KBM-7 (cell line): ENCODE measurements at regions not wholly inside any gene's neighbourhood (a gene's known extent, or its start where the extent isn't known, plus 50 kb on each side); places are given as distances from the start of the nearest gene placed in this dataset.

Experiments used
- DNase-seq: peaks from one replicate; pipeline ENCODE4 v3.0.0-alpha.2; 2015
- in situ Hi-C: fragments of 300-500 bp; cut with MboI; formaldehyde crosslinking; loops from 2 replicates; pipeline ENCODE4 v1.14.3; 2020; ENCODE audit warnings: low sequenced_read_pairs, low pct_unique_long_range_greater_than_20kb, mixed read lengths

- peak; percentile 3 for DNase-seq
These were observed 194.7 kb upstream of the VCX3A start for GRCh38 chrX:6729626-6730025.

GRCh38 chrX:6718766-6719165, 183.8 kb upstream of the VCX3A start:
- in situ Hi-C loops = no loop called here
- no peak for DNase-seq

More at GRCh38 chrX:6729626-6730025, 194.7 kb upstream of the VCX3A start:
- in situ Hi-C loops = no loop called here

GRCh38 chrX:6708676-6709380, 173.9 kb upstream of the VCX3A start:
- no peak for DNase-seq
- in situ Hi-C loops = no loop called here

- in situ Hi-C loops = no loop called here
- DNase-seq = no peak
These were observed 173.1 kb upstream of the VCX3A start for GRCh38 chrX:6708041-6708440.

DNA sequence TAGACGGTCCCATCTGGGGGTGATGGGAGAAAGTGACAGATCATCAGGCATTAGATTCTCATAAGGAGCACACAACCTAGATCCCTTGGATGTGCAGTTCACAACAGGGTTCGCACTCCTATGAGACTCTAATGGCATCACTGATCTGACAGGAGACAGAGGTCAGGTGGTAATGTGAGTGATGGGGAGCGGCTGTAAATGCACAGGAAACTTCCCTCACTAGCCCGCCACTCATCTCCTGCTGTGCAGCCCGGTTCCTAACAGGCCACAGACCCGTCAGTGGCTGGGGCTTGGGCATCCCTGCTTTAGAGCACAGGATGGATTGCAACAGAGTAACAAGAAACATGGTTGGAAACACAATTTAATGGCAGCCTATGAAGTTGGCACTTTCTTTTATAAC, 172.6 kb upstream of the VCX3A start:
- DNase-seq = no peak
- in situ Hi-C loops = no loop called here

DNA sequence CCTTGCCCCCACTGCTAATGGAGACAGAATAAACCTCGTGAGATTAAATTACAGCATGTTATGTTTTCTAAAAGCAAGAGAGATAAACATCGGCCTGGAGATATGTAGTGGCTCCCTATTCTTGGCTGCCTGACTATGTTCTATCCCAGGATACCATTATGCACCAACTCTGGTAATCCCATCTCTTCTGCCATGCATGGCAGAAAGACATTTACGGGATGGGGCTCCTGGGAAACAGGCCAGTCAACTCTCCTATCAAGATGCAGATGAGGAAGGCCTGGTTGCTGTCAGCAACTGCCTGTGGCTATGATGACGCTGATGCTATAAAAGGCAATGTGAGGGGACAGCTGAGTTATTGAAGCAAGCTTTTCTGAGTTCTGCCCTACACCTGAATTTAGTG, 166.2 kb upstream of the VCX3A start:
- in situ Hi-C loops = no loop called here
- DNase-seq = no peak

DNA sequence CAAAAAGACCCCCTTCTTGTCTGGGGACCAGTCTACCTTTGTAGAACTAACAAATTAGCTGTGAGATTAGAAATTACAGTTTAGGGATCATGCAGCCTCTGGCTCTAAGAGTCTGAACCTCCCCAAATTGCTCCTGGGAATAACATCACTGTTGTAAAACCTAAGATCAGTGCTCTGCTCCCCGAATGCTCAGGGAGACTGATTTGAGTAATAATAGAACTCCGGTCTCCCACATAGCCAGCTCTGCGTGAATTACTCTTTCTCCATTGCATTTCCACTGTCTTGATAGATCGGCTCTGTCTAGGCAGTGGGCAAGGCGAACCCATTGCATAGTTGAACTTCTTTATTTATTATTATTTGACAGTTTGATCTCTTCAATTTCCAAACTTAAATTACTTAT, 160.8 kb upstream of the VCX3A start:
- in situ Hi-C loops = no loop called here

DNA sequence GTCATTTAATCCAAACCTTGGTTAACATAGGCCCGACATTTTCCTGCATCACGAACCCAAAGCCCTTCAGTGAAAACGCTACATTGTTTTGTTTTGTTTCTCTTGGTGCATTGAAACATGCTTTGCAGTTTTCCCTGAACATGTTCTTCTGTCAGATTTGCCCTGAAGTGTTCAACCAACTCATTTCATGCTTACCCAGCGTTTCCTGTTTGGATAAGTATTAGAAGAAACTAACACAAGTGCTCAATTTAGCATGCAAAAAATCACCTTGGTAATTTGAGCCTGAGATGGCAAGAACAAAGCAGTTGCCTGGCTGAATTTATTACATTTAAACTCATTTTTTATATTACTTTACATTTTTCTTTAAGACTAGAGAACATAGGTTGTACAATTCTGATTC, 160.1 kb upstream of the VCX3A start:
- DNase-seq = no peak
- in situ Hi-C loops = no loop called here

More for the DNA sequence above, 160.8 kb upstream of the VCX3A start:
- DNase-seq = no peak

DNA sequence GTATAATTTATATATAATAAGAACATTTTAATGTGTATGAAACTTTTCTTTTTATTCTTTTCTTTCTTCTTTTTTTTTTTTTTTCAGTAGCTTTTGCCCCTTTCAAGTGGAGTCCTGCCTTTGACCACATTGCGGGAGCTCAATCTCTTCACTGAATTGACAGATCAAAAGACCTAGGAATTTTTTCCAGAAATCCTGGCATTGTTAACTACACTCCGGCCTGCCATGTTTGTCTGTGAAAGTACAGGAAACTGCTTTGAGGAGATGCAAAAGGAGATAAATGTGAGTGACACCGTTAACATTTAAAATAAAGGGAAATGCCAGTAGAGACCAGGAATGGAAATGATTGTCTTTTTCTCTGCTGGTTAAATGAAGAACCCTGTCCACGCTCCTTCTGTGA, 159.3 kb upstream of the VCX3A start:
- in situ Hi-C loops = no loop called here
- no peak for DNase-seq

GRCh38 chrX:6693051-6693450, 158.1 kb upstream of the VCX3A start:
- in situ Hi-C loops = no loop called here
- no peak for DNase-seq

DNA sequence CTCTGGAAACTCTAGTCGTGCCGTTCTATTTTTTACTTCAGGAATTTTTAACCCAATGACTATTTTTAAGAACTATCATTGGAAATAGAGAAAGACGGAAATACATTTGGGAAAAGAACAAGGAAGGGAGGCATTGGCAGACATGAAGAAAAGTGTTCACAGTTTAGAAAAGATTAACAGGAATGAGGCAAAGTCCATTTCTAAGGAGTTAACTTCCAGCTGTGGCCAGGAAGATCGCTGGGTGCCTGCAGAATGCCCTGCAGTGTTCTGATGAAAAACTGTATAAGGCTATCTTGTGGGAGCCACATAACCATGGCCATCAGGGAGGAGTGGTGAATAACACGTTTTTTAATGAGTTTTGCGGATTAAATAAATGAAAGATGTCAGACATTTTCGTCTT, 150.6 kb upstream of the VCX3A start:
- no peak for DNase-seq
- in situ Hi-C loops = no loop called here

- DNase-seq = no peak
- in situ Hi-C loops = no loop called here
These were observed 148.4 kb upstream of the VCX3A start for GRCh38 chrX:6683353-6683752.

GRCh38 chrX:6681521-6682145, 146.7 kb upstream of the VCX3A start:
- in situ Hi-C loops = no loop called here
- DNase-seq = no peak

- in situ Hi-C loops = no loop called here
These were observed 145.1 kb upstream of the VCX3A start for GRCh38 chrX:6679988-6680387.

DNA sequence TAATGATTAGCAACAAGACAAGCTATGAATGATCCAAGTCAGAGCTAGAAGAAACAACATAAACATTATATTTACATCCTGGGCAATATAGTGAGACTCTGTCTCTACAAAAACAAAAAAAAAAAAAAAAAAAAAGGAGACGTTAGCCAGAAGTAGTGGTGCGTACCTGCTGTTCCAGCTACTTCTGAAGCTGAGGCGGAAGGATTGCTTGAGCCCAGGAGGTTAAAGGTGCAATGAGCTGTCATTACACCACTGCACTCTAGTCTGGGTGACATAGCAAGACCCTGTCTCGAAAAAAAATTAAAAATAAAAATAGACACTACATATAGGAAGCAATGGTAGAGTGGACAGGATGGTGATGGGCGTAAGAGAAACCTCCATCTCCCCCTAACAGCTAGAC, 144.6 kb upstream of the VCX3A start:
- DNase-seq = no peak
- in situ Hi-C loops = no loop called here

More at GRCh38 chrX:6679988-6680387, 145.1 kb upstream of the VCX3A start:
- no peak for DNase-seq

GRCh38 chrX:6678313-6678712, 143.4 kb upstream of the VCX3A start:
- in situ Hi-C loops = no loop called here
- DNase-seq = no peak

- DNase-seq = no peak
- in situ Hi-C loops = no loop called here
These were observed 139.8 kb upstream of the VCX3A start for GRCh38 chrX:6674734-6675133.

GRCh38 chrX:6667048-6667768, 132.3 kb upstream of the VCX3A start:
- peak; percentile 55 for DNase-seq
- in situ Hi-C loops = no loop called here

DNA sequence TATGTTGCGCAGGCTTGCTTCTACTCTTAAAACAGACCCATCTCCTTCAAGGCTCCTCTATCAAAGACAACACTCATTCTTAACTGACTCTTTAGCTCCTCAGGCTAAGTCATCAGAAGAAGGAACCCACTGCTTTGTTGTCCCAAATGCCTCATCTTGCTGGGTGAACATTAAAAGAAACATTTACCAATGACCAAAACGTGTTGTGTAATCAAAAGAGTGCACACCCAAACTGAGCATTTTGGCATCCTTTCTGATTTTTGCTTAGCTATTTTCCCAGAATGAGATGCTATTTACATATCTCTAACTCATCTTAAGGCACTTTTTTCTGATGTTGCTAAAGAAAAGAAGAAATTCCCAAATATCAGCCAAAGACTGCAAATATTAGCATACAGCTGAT, 131.7 kb upstream of the VCX3A start:
- DNase-seq = no peak
- in situ Hi-C loops = no loop called here

- DNase-seq = no peak
- in situ Hi-C loops = no loop called here
These were observed 126.8 kb upstream of the VCX3A start for GRCh38 chrX:6661736-6662135.
